IMR-90 (cell line): ENCODE measurements at regions not wholly inside any gene's neighbourhood (a gene's known extent, or its start where the extent isn't known, plus 50 kb on each side); places are given as distances from the start of the nearest gene placed in this dataset.

Experiments used
- ATAC-seq: fragments of 200-7000 bp; cut with Tn5 transposase; 2 replicates; pipeline ENCODE4 v1.9.1; 2020; ENCODE audit warnings: low read depth, mild to moderate bottlenecking, moderate library complexity
- BruUV-seq: library from RNA; stranded (reverse); fragments of 400-500 nt; replicated peaks from 2 replicates; lab custom pipeline; 2021; lab: Mats Ljungman, UMichigan
- CTCF ChIA-PET: fragments of 300-600 bp; formaldehyde crosslinking; extraction: SDS; loops from one replicate; lab custom pipeline; 2021; ENCODE audit warnings: antibody characterized with exemption; lab: Yijun Ruan, JAX
- POLR2A ChIA-PET: fragments of 300-600 bp; sonication (Branson Sonifier 250); formaldehyde crosslinking; loops from one replicate; lab custom pipeline; 2022; ENCODE audit warnings: antibody characterized with exemption; ENCODE audit not compliant: unreplicated experiment; lab: Charles Lee
- DNase-seq: peaks from one replicate; pipeline ENCODE4 v3.0.0; 2013
- H2AFZ ChIP-seq: replicated peaks from 2 replicates; pipeline ENCODE3; 2013; ENCODE audit warnings: low read length, mild to moderate bottlenecking; ENCODE audit not compliant: poor library complexity
- H2AK5ac ChIP-seq: 2 replicates; pipeline ENCODE4 v1.6.1; 2013; ENCODE audit warnings: low read depth, low read length, inconsistent platforms
- H2AK9ac ChIP-seq: replicated peaks from 2 replicates; pipeline ENCODE3; 2013; ENCODE audit warnings: mild to moderate bottlenecking, low read depth, low read length, moderate library complexity; ENCODE audit not compliant: poor library complexity
- H2BK120ac ChIP-seq: 2 replicates; pipeline ENCODE4 v1.6.1; 2013; ENCODE audit warnings: low read depth, low read length, inconsistent platforms
- H2BK15ac ChIP-seq: 3 replicates; pipeline ENCODE4 v1.6.1; 2013; ENCODE audit warnings: low read depth, low read length, inconsistent platforms
- H2BK20ac ChIP-seq: 2 replicates; pipeline ENCODE4 v1.6.1; 2013; ENCODE audit warnings: low read depth, mild to moderate bottlenecking, inconsistent platforms, low read length, moderate library complexity
- H2BK5ac ChIP-seq: 2 replicates; pipeline ENCODE4 v1.6.1; 2013; ENCODE audit warnings: mild to moderate bottlenecking, low read depth, low read length, inconsistent platforms; ENCODE audit not compliant: poor library complexity, severe bottlenecking
- H3K14ac ChIP-seq: replicated peaks from 2 replicates; pipeline ENCODE4 v1.6.1; 2013; ENCODE audit warnings: low read depth, low read length, inconsistent platforms
- H3K18ac ChIP-seq: 2 replicates; pipeline ENCODE4 v1.6.1; 2013; ENCODE audit warnings: low read depth, low read length, control low read depth
- H3K23ac ChIP-seq: 2 replicates; pipeline ENCODE4 v1.6.1; 2013; ENCODE audit warnings: low read depth, low read length, inconsistent platforms
- H3K27ac ChIP-seq: 2 replicates; pipeline ENCODE4 v1.5.1; 2013; ENCODE audit warnings: mild to moderate bottlenecking, control low read depth, low read length; ENCODE audit not compliant: insufficient read depth
- H3K27me3 ChIP-seq: 2 replicates; pipeline ENCODE4 v1.6.1; 2013; ENCODE audit warnings: low read length; ENCODE audit not compliant: control insufficient read depth, insufficient read depth
- H3K36me3 ChIP-seq: 2 replicates; pipeline ENCODE4 v1.6.1; 2013; ENCODE audit warnings: low read length, mixed read lengths; ENCODE audit not compliant: control insufficient read depth, insufficient read depth
- H3K4ac ChIP-seq: 2 replicates; pipeline ENCODE4 v1.6.1; 2013; ENCODE audit warnings: low read depth, low read length, inconsistent platforms
- H3K4me1 ChIP-seq: 2 replicates; pipeline ENCODE4 v1.6.1; 2013; ENCODE audit warnings: low read length, mixed read lengths; ENCODE audit not compliant: control insufficient read depth, insufficient read depth
- H3K4me2 ChIP-seq: 2 replicates; pipeline ENCODE4 v1.6.1; 2013; ENCODE audit warnings: low read depth, mild to moderate bottlenecking, control low read depth, low read length, moderate library complexity
- H3K4me3 ChIP-seq: 2 replicates; pipeline ENCODE4 v1.5.1; 2013; ENCODE audit warnings: low read depth, mild to moderate bottlenecking, control low read depth, low read length, moderate library complexity; ENCODE audit not compliant: insufficient read depth
- H3K56ac ChIP-seq: 2 replicates; pipeline ENCODE4 v1.6.1; 2013; ENCODE audit warnings: low read length, inconsistent platforms; ENCODE audit not compliant: insufficient read depth; ENCODE audit errors: extremely low read depth
- H3K79me1 ChIP-seq, 2 experiments: 2 replicates each; pipeline ENCODE4 v1.6.1; 2013; ENCODE audit warnings: low read length in 2 of 2, inconsistent platforms in 1 of 2, low read depth in 1 of 2
- H3K9ac ChIP-seq: 2 replicates; pipeline ENCODE4 v1.6.1; 2013; ENCODE audit warnings: low read depth, low read length, control low read depth
- H3K9me1 ChIP-seq: 2 replicates; pipeline ENCODE4 v1.6.1; 2013; ENCODE audit warnings: low read length, inconsistent platforms; ENCODE audit not compliant: insufficient read depth
- H3K9me3 ChIP-seq: 2 replicates; pipeline ENCODE4 v1.6.1; 2013; ENCODE audit warnings: low read length; ENCODE audit not compliant: control insufficient read depth, insufficient read depth
- H4K20me1 ChIP-seq: 2 replicates; pipeline ENCODE4 v1.6.1; 2013; ENCODE audit warnings: low read length, inconsistent platforms; ENCODE audit not compliant: insufficient read depth
- H4K5ac ChIP-seq: 2 replicates; pipeline ENCODE4 v1.6.1; 2013; ENCODE audit warnings: mild to moderate bottlenecking, low read depth, low read length, control low read depth
- H4K8ac ChIP-seq, 2 experiments: 2 replicates each; pipeline ENCODE4 v1.6.1; 2013; ENCODE audit warnings: low read depth in 2 of 2, low read length in 2 of 2, control low read depth in 1 of 2, inconsistent platforms in 1 of 2
- H4K91ac ChIP-seq: 2 replicates; pipeline ENCODE4 v1.6.1; 2013; ENCODE audit warnings: low read depth, low read length, inconsistent platforms; ENCODE audit not compliant: insufficient read depth
- BHLHE40 ChIP-seq: fragments of 150-350 bp; IDR thresholded peaks from 2 replicates; pipeline ENCODE4 v1.6.1; 2016; ENCODE audit warnings: mild to moderate bottlenecking, low read depth, low read length
- CEBPB ChIP-seq: IDR thresholded peaks from 2 replicates; pipeline ENCODE4 v1.6.1; 2012; ENCODE audit warnings: low read depth, low read length, improper control_type of control experiment
- CHD1 ChIP-seq: IDR thresholded peaks from 2 replicates; pipeline ENCODE4 v1.6.1; 2012; ENCODE audit warnings: low read depth, low read length, improper control_type of control experiment
- CTCF ChIP-seq: conservative IDR thresholded peaks from 2 replicates; pipeline ENCODE4 v1.5.1; 2012; ENCODE audit warnings: mild to moderate bottlenecking, low read depth, low read length, improper control_type of control experiment
- FOS ChIP-seq: fragments of 150-350 bp; IDR thresholded peaks from 2 replicates; pipeline ENCODE4 v1.6.1; 2016; ENCODE audit warnings: low read depth, low read length
- MAFK ChIP-seq: IDR thresholded peaks from 2 replicates; pipeline ENCODE4 v1.6.1; 2012; ENCODE audit warnings: low read depth, low read length, improper control_type of control experiment
- MAZ ChIP-seq: IDR thresholded peaks from 2 replicates; pipeline ENCODE4 v1.6.1; 2012; ENCODE audit warnings: low read depth, mild to moderate bottlenecking, low read length, improper control_type of control experiment, moderate library complexity, borderline replicate concordance
- MXI1 ChIP-seq: IDR thresholded peaks from 2 replicates; pipeline ENCODE4 v1.6.1; 2012; ENCODE audit warnings: low read depth, mild to moderate bottlenecking, low read length, moderate library complexity, borderline replicate concordance
- NFE2L2 ChIP-seq: fragments of 150-350 bp; IDR thresholded peaks from 2 replicates; pipeline ENCODE4 v1.6.1; 2016; ENCODE audit warnings: low read depth, mild to moderate bottlenecking, low read length
- POLR2A ChIP-seq: IDR thresholded peaks from 2 replicates; pipeline ENCODE4 v1.6.1; 2012; ENCODE audit warnings: mild to moderate bottlenecking, low read depth, low read length
- RAD21 ChIP-seq: IDR thresholded peaks from 2 replicates; pipeline ENCODE4 v1.6.1; 2012; ENCODE audit warnings: low read length, improper control_type of control experiment
- RCOR1 ChIP-seq: IDR thresholded peaks from 2 replicates; pipeline ENCODE4 v1.6.1; 2012; ENCODE audit warnings: mild to moderate bottlenecking, low read length, improper control_type of control experiment; ENCODE audit not compliant: insufficient replicate concordance
- RFX5 ChIP-seq: IDR thresholded peaks from 2 replicates; pipeline ENCODE4 v1.8.0; 2012; ENCODE audit warnings: low read depth, mild to moderate bottlenecking, low read length, moderate library complexity
- SMC3 ChIP-seq: fragments of 150-350 bp; IDR thresholded peaks from 2 replicates; pipeline ENCODE4 v1.6.1; 2016; ENCODE audit warnings: low read depth, mild to moderate bottlenecking, antibody characterized with exemption, low read length, moderate library complexity
- WGBS, 2 experiments: methylation state at CpG; one replicate each; pipeline versions ENCODE4 v1.1.5 to v1.1.7; 2013; ENCODE audit warnings: missing lambda C conversion rate in 2 of 2; ENCODE audit not compliant: insufficient read length in 1 of 2; ENCODE audit errors: extremely low coverage in 2 of 2; 5-methylcytosine and 5-hydroxymethylcytosine counted together
- dilution Hi-C: fragments of 300-500 bp; cut with HindIII; formaldehyde crosslinking; loops from one replicate; pipeline ENCODE4 v1.14.3; 2018; ENCODE audit warnings: low sequenced_read_pairs; ENCODE audit not compliant: unreplicated experiment
- in situ Hi-C: fragments of 300-500 bp; cut with MboI; formaldehyde crosslinking; loops from 3 replicates; pipeline ENCODE4 v1.14.3; 2019; ENCODE audit warnings: low sequenced_read_pairs, inconsistent platforms, mixed read lengths
- intact Hi-C: fragments of 100-400 bp; cut with micrococcal nuclease; formaldehyde crosslinking; loops from 2 replicates; pipeline ENCODE4 v1.10.0; 2022
- TF ChIP-seq, protein P1 (sequence below): fragments of 150-350 bp; IDR thresholded peaks from 2 replicates; pipeline ENCODE4 v1.6.1; 2016; ENCODE audit warnings: low read depth, mild to moderate bottlenecking, low read length, moderate library complexity, borderline replicate concordance
- TF ChIP-seq, protein P2 (sequence below): fragments of 150-350 bp; IDR thresholded peaks from 2 replicates; pipeline ENCODE4 v1.6.1; 2017; ENCODE audit warnings: mild to moderate bottlenecking, antibody characterized with exemption, low read length, low read depth

DNA sequence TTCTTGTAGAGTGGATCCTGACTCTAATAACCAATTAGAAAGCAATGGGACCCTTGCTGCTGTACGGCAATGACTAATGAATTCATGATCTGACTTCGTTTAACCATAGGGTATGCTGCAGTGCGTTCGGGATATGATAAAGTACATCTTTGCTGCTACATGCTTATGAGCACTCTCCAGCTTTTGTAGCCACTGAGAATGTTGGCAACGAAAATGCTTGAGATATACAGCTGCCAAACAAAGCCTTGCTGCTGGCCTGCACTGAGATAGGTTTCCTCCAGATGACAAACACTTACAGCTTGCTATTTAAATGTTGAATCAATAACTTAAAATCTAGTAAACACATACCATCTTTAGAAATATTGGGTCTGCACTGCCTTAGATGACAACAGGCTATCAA is 372.4 kb upstream of the SLC8A1 start:
- CTCF ChIA-PET: no interaction called here

More for the DNA sequence above, 372.4 kb upstream of the SLC8A1 start:
- no peak overlapping the region for H4K8ac ChIP-seq
- H2BK20ac ChIP-seq: no peak overlapping the region
- H2AK9ac ChIP-seq: no peak overlapping the region
- H3K4me1 ChIP-seq: no peaks in the 10 kb centered on the region
- POLR2A ChIA-PET: no interaction called here
- no peaks in the 10 kb centered on the region for H3K36me3 ChIP-seq
- H4K91ac ChIP-seq: no peak overlapping the region
- no peaks in the 10 kb centered on the region for H3K79me1 ChIP-seq
- no peak for DNase-seq
- H3K18ac ChIP-seq: no peak overlapping the region
- dilution Hi-C loops (no loop called here), in situ Hi-C loops (no loop called here), intact Hi-C loops (no loop called here)
- no TSS peak for BruUV-seq
- H3K9ac ChIP-seq: no peak overlapping the region
- H3K9me3 ChIP-seq: no peaks in the 10 kb centered on the region
- H2AK5ac ChIP-seq: no peak overlapping the region
- no peak overlapping the region for H3K14ac ChIP-seq
- ATAC-seq: no peak
- TF ChIP-seq SMC3: no peak
- TF ChIP-seq RCOR1: no peak
- no peak for TF ChIP-seq MAFK
- no peak for TF ChIP-seq CEBPB
- TF ChIP-seq FOS: no peak
- TF ChIP-seq MXI1: no peak
- TF ChIP-seq BHLHE40: no peak
- TF ChIP-seq CHD1: no peak
- TF ChIP-seq CTCF: no peak
- TF ChIP-seq, protein P1, sequence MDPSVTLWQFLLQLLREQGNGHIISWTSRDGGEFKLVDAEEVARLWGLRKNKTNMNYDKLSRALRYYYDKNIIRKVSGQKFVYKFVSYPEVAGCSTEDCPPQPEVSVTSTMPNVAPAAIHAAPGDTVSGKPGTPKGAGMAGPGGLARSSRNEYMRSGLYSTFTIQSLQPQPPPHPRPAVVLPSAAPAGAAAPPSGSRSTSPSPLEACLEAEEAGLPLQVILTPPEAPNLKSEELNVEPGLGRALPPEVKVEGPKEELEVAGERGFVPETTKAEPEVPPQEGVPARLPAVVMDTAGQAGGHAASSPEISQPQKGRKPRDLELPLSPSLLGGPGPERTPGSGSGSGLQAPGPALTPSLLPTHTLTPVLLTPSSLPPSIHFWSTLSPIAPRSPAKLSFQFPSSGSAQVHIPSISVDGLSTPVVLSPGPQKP: no peak
- no peak for TF ChIP-seq RAD21
- TF ChIP-seq, protein P2, sequence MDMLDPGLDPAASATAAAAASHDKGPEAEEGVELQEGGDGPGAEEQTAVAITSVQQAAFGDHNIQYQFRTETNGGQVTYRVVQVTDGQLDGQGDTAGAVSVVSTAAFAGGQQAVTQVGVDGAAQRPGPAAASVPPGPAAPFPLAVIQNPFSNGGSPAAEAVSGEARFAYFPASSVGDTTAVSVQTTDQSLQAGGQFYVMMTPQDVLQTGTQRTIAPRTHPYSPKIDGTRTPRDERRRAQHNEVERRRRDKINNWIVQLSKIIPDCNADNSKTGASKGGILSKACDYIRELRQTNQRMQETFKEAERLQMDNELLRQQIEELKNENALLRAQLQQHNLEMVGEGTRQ: no peak
- no peak for TF ChIP-seq POLR2A
- no peak for TF ChIP-seq RFX5
- TF ChIP-seq NFE2L2: no peak
- TF ChIP-seq MAZ: no peak
- H3K27me3 ChIP-seq: 0 out of 2 replicates have a peak, but pooled peaks cover 2% of the 10 kb centered on the region
- H3K4ac ChIP-seq: no peak overlapping the region
- H2AFZ ChIP-seq: no peak overlapping the region
- H3K27ac ChIP-seq: no peak overlapping the region
- no peak overlapping the region for H2BK15ac ChIP-seq
- H2BK120ac ChIP-seq: no peak overlapping the region
- no peaks in the 10 kb centered on the region for H4K20me1 ChIP-seq
- no peak overlapping the region for H3K23ac ChIP-seq
- H3K4me2 ChIP-seq: no peak overlapping the region
- 20% methylated on average over 1 of the region's 5 CpGs; no CpG with 5 or more reads in 1 of the 2 experiments for WGBS, 2 experiments
- H3K9me1 ChIP-seq: no peaks in the 10 kb centered on the region
- H3K56ac ChIP-seq: no peak overlapping the region
- no peak overlapping the region for H2BK5ac ChIP-seq
- H4K5ac ChIP-seq: no peak overlapping the region
- H3K4me3 ChIP-seq: no peak overlapping the region
